ENCODE measurements at regions not wholly inside any gene's neighbourhood (a gene's known extent, or its start where the extent isn't known, plus 50 kb on each side); places are given as distances from the start of the nearest gene placed in this dataset.

- H3K4me3 ChIP-seq: no peak overlapping the region
- intact Hi-C loops (cut with DNase I): no loop called here
- no peaks in the 10 kb centered on the region for H3K27me3 ChIP-seq
- TF ChIP-seq POLR2AphosphoS5 (IDR thresholded peaks at IDR 0.05): no peak
- TF ChIP-seq EP300 (IDR thresholded peaks at IDR 0.05): no peak
- TF ChIP-seq POLR2A (IDR thresholded peaks at IDR 0.05): no peak
- no peak for TF ChIP-seq CTCF (IDR thresholded peaks at IDR 0.05)
- H3K27ac ChIP-seq: no peak overlapping the region
- no peaks in the 10 kb centered on the region for H3K36me3 ChIP-seq
- no peak for DNase-seq
- peaks cover 0 to 7% (median 6%) of the 10 kb centered on the region in 4 donors for H3K4me1 ChIP-seq
- WGBS, 2 donors: 65 to 72% methylated on average over 1 of the region's 1 CpG
- no peaks in the 10 kb centered on the region for H3K9me3 ChIP-seq
Observed at GRCh38 chr6:85112540-85112939, 337.3 kb upstream of the NT5E start.

GRCh38 chr6:85111481-85112011 lies 338.3 kb upstream of the NT5E start:
- 56 to 69% methylated on average over 8 of the region's 8 CpGs for WGBS, 2 donors
- Histone ChIP-seq H3K9me3 (no peaks in the 10 kb centered on the region), H3K36me3 (no peaks in the 10 kb centered on the region), H3K27ac (no peak overlapping the region), H3K4me1 (peaks cover 0 to 7% (median 6%) of the 10 kb centered on the region in 4 donors), H3K27me3 (no peaks in the 10 kb centered on the region), H3K4me3 (no peak overlapping the region)
- TF ChIP-seq EP300 (IDR thresholded peaks at IDR 0.05) (no peak), POLR2AphosphoS5 (IDR thresholded peaks at IDR 0.05) (no peak), POLR2A (IDR thresholded peaks at IDR 0.05) (no peak), CTCF (IDR thresholded peaks at IDR 0.05) (no peak)
- intact Hi-C loops (cut with DNase I): no loop called here
- no peak for DNase-seq

GRCh38 chr6:85110943-85111342 lies 338.9 kb upstream of the NT5E start:
- WGBS, 2 donors: 27 to 53% methylated on average over 2 of the region's 2 CpGs
- no peaks in the 10 kb centered on the region for H3K36me3 ChIP-seq
- intact Hi-C loops (cut with DNase I): no loop called here
- no peaks in the 10 kb centered on the region for H3K27me3 ChIP-seq
- no peak overlapping the region for H3K4me3 ChIP-seq
- peaks cover 0 to 7% (median 6%) of the 10 kb centered on the region in 4 donors for H3K4me1 ChIP-seq
- DNase-seq: no peak
- H3K27ac ChIP-seq: no peak overlapping the region
- TF ChIP-seq POLR2A (IDR thresholded peaks at IDR 0.05): no peak
- TF ChIP-seq EP300 (IDR thresholded peaks at IDR 0.05): no peak
- TF ChIP-seq CTCF (IDR thresholded peaks at IDR 0.05): no peak
- no peak for TF ChIP-seq POLR2AphosphoS5 (IDR thresholded peaks at IDR 0.05)
- H3K9me3 ChIP-seq: no peaks in the 10 kb centered on the region

GRCh38 chr6:85107701-85108100 lies 342.2 kb upstream of the NT5E start:
- Histone ChIP-seq H3K4me3 (no peak overlapping the region), H3K27me3 (no peaks in the 10 kb centered on the region), H3K9me3 (no peaks in the 10 kb centered on the region), H3K36me3 (no peaks in the 10 kb centered on the region), H3K4me1 (peaks cover 0 to 5% (median 0%) of the 10 kb centered on the region in 4 donors), H3K27ac (no peak overlapping the region)
- WGBS, 2 donors: 25 to 65% methylated on average over 1 of the region's 1 CpG
- DNase-seq: no peak
- intact Hi-C loops (cut with DNase I): no loop called here
- TF ChIP-seq POLR2A (IDR thresholded peaks at IDR 0.05) (no peak), EP300 (IDR thresholded peaks at IDR 0.05) (no peak), CTCF (IDR thresholded peaks at IDR 0.05) (no peak), POLR2AphosphoS5 (IDR thresholded peaks at IDR 0.05) (no peak)

GRCh38 chr6:85096976-85097375 lies 332.6 kb upstream of the TBX18 start:
- H3K27ac ChIP-seq: no peak overlapping the region
- TF ChIP-seq POLR2AphosphoS5 (IDR thresholded peaks at IDR 0.05): no peak
- no peaks in the 10 kb centered on the region for H3K36me3 ChIP-seq
- H3K9me3 ChIP-seq: no peaks in the 10 kb centered on the region
- intact Hi-C loops (cut with DNase I): no loop called here
- no peak for DNase-seq
- no peak overlapping the region for H3K4me3 ChIP-seq
- 89 to 94% methylated on average over 5 of the region's 5 CpGs for WGBS, 2 donors
- no peaks in the 10 kb centered on the region for H3K27me3 ChIP-seq
- H3K4me1 ChIP-seq: no peaks in the 10 kb centered on the region

Measured in sigmoid colon (tissue), 6 donors.